Activated CD8-positive, alpha-beta T cell treated with anti-CD3 and anti-CD28 coated beads for 36 hours (primary cell): ENCODE measurements at regions not wholly inside any gene's neighbourhood (a gene's known extent, or its start where the extent isn't known, plus 50 kb on each side); places are given as distances from the start of the nearest gene placed in this dataset.

Source experiments
- ATAC-seq: fragments of 200-7000 bp; cut with Tn5 transposase; one replicate; pipeline ENCODE4 v1.10.0; 2021; ENCODE audit warnings: mild to moderate bottlenecking, moderate library complexity
- CTCF ChIA-PET: fragments of 350-600 bp; sonication (Branson Sonifier 250); formaldehyde crosslinking; loops from one replicate; lab custom pipeline; 2021; ENCODE audit warnings: antibody characterized with exemption; lab: Charles Lee
- POLR2A ChIA-PET: fragments of 350-600 bp; sonication (Branson Sonifier 250); formaldehyde crosslinking; loops from one replicate; lab custom pipeline; 2021; ENCODE audit warnings: antibody characterized with exemption; lab: Charles Lee
- DNase-seq: peaks from one replicate; pipeline ENCODE4 v3.0.0-alpha.2; 2020
- H3K27ac Mint-ChIP-seq: one replicate; pipeline ENCODE4 v1.8.0; 2021; ENCODE audit warnings: mild to moderate bottlenecking, mixed read lengths
- H3K27me3 Mint-ChIP-seq: one replicate; pipeline ENCODE4 v1.8.0; 2021; ENCODE audit warnings: mixed read lengths
- H3K36me3 Mint-ChIP-seq: one replicate; pipeline ENCODE4 v1.8.0; 2021; ENCODE audit warnings: low read depth, mixed read lengths
- H3K4me1 Mint-ChIP-seq: one replicate; pipeline ENCODE4 v1.8.0; 2021; ENCODE audit warnings: low read depth, mixed read lengths
- H3K4me3 Mint-ChIP-seq: one replicate; pipeline ENCODE4 v1.8.0; 2021; ENCODE audit warnings: mild to moderate bottlenecking, moderate library complexity, mixed read lengths
- H3K9me3 Mint-ChIP-seq: one replicate; pipeline ENCODE4 v1.8.0; 2021; ENCODE audit warnings: mixed read lengths
- CTCF ChIP-seq: fragments of 200-600 bp; IDR thresholded peaks from one replicate; pipeline ENCODE4 v1.8.0; 2022; ENCODE audit warnings: antibody characterized with exemption, mild to moderate bottlenecking
- intact Hi-C: fragments of 100-400 bp; cut with micrococcal nuclease; formaldehyde crosslinking; loops from one replicate; pipeline ENCODE4 v1.10.0; 2022

GRCh38 chr6:163714179-163714578, 299.7 kb downstream of the QKI start:
- POLR2A ChIA-PET, result no interaction called here
- no peak for TF ChIP-seq CTCF

GRCh38 chr6:163712981-163713380, 298.5 kb downstream of the QKI start:
- Mint-ChIP-seq H3K4me1 (peaks cover 2% of the 10 kb centered on the region), H3K9me3 (no peaks in the 10 kb centered on the region), H3K27ac (no peak overlapping the region), H3K4me3 (no peak overlapping the region), H3K27me3 (peaks cover 2% of the 10 kb centered on the region), H3K36me3 (no peaks in the 10 kb centered on the region)
- intact Hi-C loops, result no loop called here
- TF ChIP-seq CTCF, result no peak
- no peak for DNase-seq
- ChIA-PET CTCF (interaction anchor here (1.3 kb wide), 1 partner anchor 8 kb away, joined by 3 read pairs; no protein-coding TSS in a partner anchor), POLR2A (interaction anchor here (0.6 to 0.9 kb wide), 2 partner anchors 30 to 113 kb away, joined by 3 to 4 read pairs; no protein-coding TSS in a partner anchor)
- ATAC-seq, result no peak

More at GRCh38 chr6:163714179-163714578, 299.7 kb downstream of the QKI start:
- no peaks in the 10 kb centered on the region for H3K9me3 Mint-ChIP-seq
- no peak overlapping the region for H3K4me3 Mint-ChIP-seq
- peaks cover 2% of the 10 kb centered on the region for H3K27me3 Mint-ChIP-seq
- H3K27ac Mint-ChIP-seq, result no peak overlapping the region
- ATAC-seq (no peak), DNase-seq (no peak)
- CTCF ChIA-PET, result no interaction called here
- peaks cover 2% of the 10 kb centered on the region for H3K4me1 Mint-ChIP-seq
- H3K36me3 Mint-ChIP-seq, result no peaks in the 10 kb centered on the region
- intact Hi-C loops, result no loop called here

- Mint-ChIP-seq H3K4me1 (peaks cover 2% of the 10 kb centered on the region), H3K4me3 (no peak overlapping the region), H3K27me3 (peaks cover 2% of the 10 kb centered on the region), H3K36me3 (no peaks in the 10 kb centered on the region), H3K9me3 (no peaks in the 10 kb centered on the region), H3K27ac (no peak overlapping the region)
- no peak for DNase-seq
- ChIA-PET CTCF (interaction anchor here (1.3 kb wide), 1 partner anchor 8 kb away, joined by 3 read pairs; no protein-coding TSS in a partner anchor), POLR2A (interaction anchor here (0.6 to 0.9 kb wide), 2 partner anchors 31 to 113 kb away, joined by 3 to 4 read pairs; no protein-coding TSS in a partner anchor)
- no peak for TF ChIP-seq CTCF
- ATAC-seq, result no peak
- intact Hi-C loops, result no loop called here
These were observed 298.0 kb downstream of the QKI start for GRCh38 chr6:163712566-163712961.

- H3K27me3 Mint-ChIP-seq, result peaks cover 2% of the 10 kb centered on the region
- intact Hi-C loops, result no loop called here
- ChIA-PET CTCF (interaction anchor here (1.3 kb wide), 1 partner anchor 9 kb away, joined by 3 read pairs; no protein-coding TSS in a partner anchor), POLR2A (interaction anchor here (0.9 kb wide), 1 partner anchor 31 kb away, joined by 3 read pairs; no protein-coding TSS in a partner anchor)
- H3K36me3 Mint-ChIP-seq, result no peaks in the 10 kb centered on the region
- H3K9me3 Mint-ChIP-seq, result no peaks in the 10 kb centered on the region
- peaks cover 2% of the 10 kb centered on the region for H3K4me1 Mint-ChIP-seq
- DNase-seq (peak; percentile 4), ATAC-seq (peak; percentile 24)
- TF ChIP-seq CTCF, result no peak
- H3K27ac Mint-ChIP-seq, result no peak overlapping the region
- no peak overlapping the region for H3K4me3 Mint-ChIP-seq
These were observed 297.4 kb downstream of the QKI start for GRCh38 chr6:163711615-163712565.
